ENCODE measurements at regions not wholly inside any gene's neighbourhood (a gene's known extent, or its start where the extent isn't known, plus 50 kb on each side); places are given as distances from the start of the nearest gene placed in this dataset.

GRCh38 chr17:14552306-14552705 is 251.4 kb downstream of the HS3ST3B1 start:
- TF ChIP-seq, protein P1, sequence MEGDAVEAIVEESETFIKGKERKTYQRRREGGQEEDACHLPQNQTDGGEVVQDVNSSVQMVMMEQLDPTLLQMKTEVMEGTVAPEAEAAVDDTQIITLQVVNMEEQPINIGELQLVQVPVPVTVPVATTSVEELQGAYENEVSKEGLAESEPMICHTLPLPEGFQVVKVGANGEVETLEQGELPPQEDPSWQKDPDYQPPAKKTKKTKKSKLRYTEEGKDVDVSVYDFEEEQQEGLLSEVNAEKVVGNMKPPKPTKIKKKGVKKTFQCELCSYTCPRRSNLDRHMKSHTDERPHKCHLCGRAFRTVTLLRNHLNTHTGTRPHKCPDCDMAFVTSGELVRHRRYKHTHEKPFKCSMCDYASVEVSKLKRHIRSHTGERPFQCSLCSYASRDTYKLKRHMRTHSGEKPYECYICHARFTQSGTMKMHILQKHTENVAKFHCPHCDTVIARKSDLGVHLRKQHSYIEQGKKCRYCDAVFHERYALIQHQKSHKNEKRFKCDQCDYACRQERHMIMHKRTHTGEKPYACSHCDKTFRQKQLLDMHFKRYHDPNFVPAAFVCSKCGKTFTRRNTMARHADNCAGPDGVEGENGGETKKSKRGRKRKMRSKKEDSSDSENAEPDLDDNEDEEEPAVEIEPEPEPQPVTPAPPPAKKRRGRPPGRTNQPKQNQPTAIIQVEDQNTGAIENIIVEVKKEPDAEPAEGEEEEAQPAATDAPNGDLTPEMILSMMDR (IDR thresholded peaks at IDR 0.05; ENCODE audit: poor library complexity), result no peak
- TF ChIP-seq EZH2 (IDR thresholded peaks at IDR 0.05; ENCODE audit: borderline replicate concordance), result no peak

Data from hepatocyte (in vitro differentiated cells).